ENCODE measurements at regions not wholly inside any gene's neighbourhood (a gene's known extent, or its start where the extent isn't known, plus 50 kb on each side); places are given as distances from the start of the nearest gene placed in this dataset.

GRCh38 chr9:108599571-108599970 lies 256.2 kb downstream of the ACTL7B start:
- Histone ChIP-seq H3K9me3 (no peaks in the 10 kb centered on the region), H3K27ac (no peak overlapping the region), H3K36me3 (ENCODE audit: insufficient read depth in 1 of 2, low read depth in 1 of 2) (no peaks in the 10 kb centered on the region), H3K4me1 (no peaks in the 10 kb centered on the region), H3K27me3 (ENCODE audit: insufficient read depth in 3 of 3, low read length in 2 of 3) (no peaks in the 10 kb centered on the region), H3K4me3 (no peak overlapping the region)
- 33 to 53% (median 47%) methylated on average over 1 of the region's 1 CpG for WGBS, 3 donors
- intact Hi-C loops (cut with DNase I), result no loop called here
- DNase-seq, result no peak
- no peak for ATAC-seq
- no peak for TF ChIP-seq CTCF (IDR thresholded peaks at IDR 0.05)

GRCh38 chr9:108591121-108591520 lies 264.7 kb downstream of the ACTL7B start:
- no peak overlapping the region for H3K27ac ChIP-seq
- DNase-seq, result no peak
- intact Hi-C loops (cut with DNase I), result no loop called here
- no peaks in the 10 kb centered on the region for H3K36me3 ChIP-seq (ENCODE audit: insufficient read depth in 1 of 2, low read depth in 1 of 2)
- H3K27me3 ChIP-seq (ENCODE audit: insufficient read depth in 3 of 3, low read length in 2 of 3), result no peaks in the 10 kb centered on the region
- H3K9me3 ChIP-seq, result no peaks in the 10 kb centered on the region
- no peak for TF ChIP-seq CTCF (IDR thresholded peaks at IDR 0.05)
- ATAC-seq, result no peak
- WGBS, 3 donors, result 99 to 100% (median 100%) methylated on average over 1 of the region's 1 CpG
- H3K4me3 ChIP-seq, result no peak overlapping the region
- H3K4me1 ChIP-seq, result no peaks in the 10 kb centered on the region

- no peaks in the 10 kb centered on the region for H3K4me1 ChIP-seq
- intact Hi-C loops (cut with DNase I), result no loop called here
- H3K36me3 ChIP-seq (ENCODE audit: insufficient read depth in 1 of 2, low read depth in 1 of 2), result no peaks in the 10 kb centered on the region
- 86 to 94% (median 86%) methylated on average over 3 of the region's 3 CpGs for WGBS, 3 donors
- TF ChIP-seq CTCF (IDR thresholded peaks at IDR 0.05), result no peak
- ATAC-seq, result no peak
- no peaks in the 10 kb centered on the region for H3K27me3 ChIP-seq (ENCODE audit: insufficient read depth in 3 of 3, low read length in 2 of 3)
- no peak for DNase-seq
- H3K9me3 ChIP-seq, result no peaks in the 10 kb centered on the region
- H3K4me3 ChIP-seq, result no peak overlapping the region
- no peak overlapping the region for H3K27ac ChIP-seq
Measured at GRCh38 chr9:108588246-108588645, 267.5 kb downstream of the ACTL7B start.

- intact Hi-C loops (cut with DNase I), result no loop called here
- Histone ChIP-seq H3K27ac (no peak overlapping the region), H3K4me1 (no peaks in the 10 kb centered on the region), H3K36me3 (ENCODE audit: insufficient read depth in 1 of 2, low read depth in 1 of 2) (no peaks in the 10 kb centered on the region), H3K4me3 (no peak overlapping the region), H3K9me3 (no peaks in the 10 kb centered on the region), H3K27me3 (ENCODE audit: insufficient read depth in 3 of 3, low read length in 2 of 3) (no peaks in the 10 kb centered on the region)
- ATAC-seq, result no peak
- 89 to 100% (median 92%) methylated on average over 1 of the region's 1 CpG for WGBS, 3 donors
- no peak for TF ChIP-seq CTCF (IDR thresholded peaks at IDR 0.05)
- no peak for DNase-seq
Measured at GRCh38 chr9:108586471-108587139, 269.2 kb downstream of the ACTL7B start.

- intact Hi-C loops (cut with DNase I), result no loop called here
- DNase-seq (no peak), ATAC-seq (no peak)
- TF ChIP-seq CTCF (IDR thresholded peaks at IDR 0.05), result no peak
- H3K4me1 ChIP-seq, result no peaks in the 10 kb centered on the region
- H3K9me3 ChIP-seq, result no peaks in the 10 kb centered on the region
- no peak overlapping the region for H3K27ac ChIP-seq
- H3K27me3 ChIP-seq (ENCODE audit: insufficient read depth in 3 of 3, low read length in 2 of 3), result no peaks in the 10 kb centered on the region
- no peaks in the 10 kb centered on the region for H3K36me3 ChIP-seq (ENCODE audit: insufficient read depth in 1 of 2, low read depth in 1 of 2)
- H3K4me3 ChIP-seq, result no peak overlapping the region
- 75 to 84% (median 76%) methylated on average over 2 of the region's 2 CpGs for WGBS, 3 donors
Measured at GRCh38 chr9:108584860-108585259, 270.9 kb downstream of the ACTL7B start.
